ENCODE measurements at regions not wholly inside any gene's neighbourhood (a gene's known extent, or its start where the extent isn't known, plus 50 kb on each side); places are given as distances from the start of the nearest gene placed in this dataset.

GRCh38 chr17:71157297-71157696 lies 963.5 kb upstream of the SOX9 start:
- TF ChIP-seq CTCF (IDR thresholded peaks at IDR 0.05; ENCODE audit: insufficient read depth, low read length, poor library complexity, severe bottlenecking) = no peak
- DNase-seq (ENCODE audit: low read depth) = no peak

GRCh38 chr17:71158437-71158836 lies 962.4 kb upstream of the SOX9 start:
- Histone ChIP-seq H3K36me3 (ENCODE audit: control insufficient read depth, insufficient read depth, low read length) (no peaks in the 10 kb centered on the region), H3K4me3 (ENCODE audit: low read depth, low read length) (no peak overlapping the region), H3K27me3 (ENCODE audit: control insufficient read depth, insufficient read depth, low read length) (no peaks in the 10 kb centered on the region)
- TF ChIP-seq CTCF (IDR thresholded peaks at IDR 0.05; ENCODE audit: insufficient read depth, low read length, poor library complexity, severe bottlenecking) = no peak
- no peak for DNase-seq (ENCODE audit: low read depth)

More at GRCh38 chr17:71157297-71157696, 963.5 kb upstream of the SOX9 start:
- Histone ChIP-seq H3K36me3 (ENCODE audit: control insufficient read depth, insufficient read depth, low read length) (no peaks in the 10 kb centered on the region), H3K27me3 (ENCODE audit: control insufficient read depth, insufficient read depth, low read length) (no peaks in the 10 kb centered on the region), H3K4me3 (ENCODE audit: low read depth, low read length) (no peak overlapping the region)

DNA sequence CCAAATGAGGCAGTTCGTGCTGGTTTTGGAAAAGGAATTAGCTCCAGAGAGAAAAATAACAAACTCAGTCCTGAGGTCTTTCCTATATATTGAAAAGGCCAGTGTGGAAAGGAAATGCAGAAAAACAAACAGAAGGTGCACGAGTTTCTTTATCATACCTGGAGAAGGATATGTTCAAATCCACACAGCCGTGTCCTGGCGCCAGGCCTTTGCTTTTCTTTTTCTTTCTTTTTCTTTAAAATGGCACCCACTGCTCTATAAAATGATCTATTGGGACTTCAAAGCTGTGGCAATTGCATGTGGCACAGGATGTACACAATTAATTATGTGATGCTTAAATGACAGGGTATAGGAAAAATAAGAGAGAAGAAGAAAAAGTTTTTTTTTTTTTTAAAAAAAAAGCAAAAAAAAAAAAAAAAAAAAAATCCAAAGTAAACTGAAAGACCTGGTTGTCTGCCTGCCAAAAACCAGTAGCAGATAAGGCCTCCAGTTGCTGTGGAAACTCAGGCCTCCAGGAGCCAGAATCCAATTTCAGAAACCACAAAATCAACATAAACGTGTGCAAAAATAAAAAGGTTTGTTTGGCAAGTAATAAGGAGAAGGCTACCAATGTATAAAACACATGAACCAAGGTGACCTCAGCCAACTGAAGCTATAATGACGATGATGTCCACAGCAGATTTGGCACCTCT lies 957.6 kb upstream of the SOX9 start:
- H3K36me3 ChIP-seq (ENCODE audit: control insufficient read depth, insufficient read depth, low read length) = no peaks in the 10 kb centered on the region
- TF ChIP-seq CTCF (IDR thresholded peaks at IDR 0.05; ENCODE audit: insufficient read depth, low read length, poor library complexity, severe bottlenecking) = no peak
- H3K27me3 ChIP-seq (ENCODE audit: control insufficient read depth, insufficient read depth, low read length) = no peaks in the 10 kb centered on the region
- no peak overlapping the region for H3K4me3 ChIP-seq (ENCODE audit: low read depth, low read length)
- DNase-seq (ENCODE audit: low read depth) = no peak

DNA sequence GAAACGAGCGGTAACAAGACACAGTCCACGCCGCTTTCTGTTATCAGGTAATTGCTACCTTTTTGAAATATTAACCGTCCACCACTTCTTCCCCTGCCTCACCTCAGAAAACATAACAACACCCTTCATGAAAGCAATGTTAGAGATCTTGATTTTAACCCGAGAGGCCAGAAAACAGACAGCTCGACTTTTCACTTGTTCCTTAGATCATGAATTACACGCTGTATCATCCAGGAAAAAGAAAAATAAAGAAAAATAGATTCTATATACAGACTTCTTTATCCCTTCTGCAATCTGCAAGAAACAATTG lies 957.1 kb upstream of the SOX9 start:
- no peak for TF ChIP-seq CTCF (IDR thresholded peaks at IDR 0.05; ENCODE audit: insufficient read depth, low read length, poor library complexity, severe bottlenecking)
- H3K4me3 ChIP-seq (ENCODE audit: low read depth, low read length) = no peak overlapping the region
- H3K27me3 ChIP-seq (ENCODE audit: control insufficient read depth, insufficient read depth, low read length) = no peaks in the 10 kb centered on the region
- no peak for DNase-seq (ENCODE audit: low read depth)
- no peaks in the 10 kb centered on the region for H3K36me3 ChIP-seq (ENCODE audit: control insufficient read depth, insufficient read depth, low read length)

DNA sequence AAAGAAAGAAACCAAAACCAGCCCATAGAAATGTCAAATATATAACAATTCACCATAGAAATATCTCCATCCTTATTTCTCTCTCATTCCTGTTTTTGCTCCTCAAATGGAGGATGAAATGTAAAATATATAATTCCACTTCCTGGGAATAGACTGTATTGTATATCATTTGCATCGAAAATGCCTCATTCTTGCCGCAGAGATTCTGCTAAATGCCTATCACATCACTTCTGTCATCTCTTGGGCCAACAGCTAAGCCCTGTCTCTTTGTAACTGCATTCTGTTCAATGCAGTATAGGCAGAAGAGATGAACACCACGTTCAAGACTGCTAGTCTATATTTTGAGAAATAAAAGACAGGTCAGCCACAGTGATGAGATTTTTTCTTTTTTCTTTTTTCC lies 956.3 kb upstream of the SOX9 start:
- Histone ChIP-seq H3K4me3 (ENCODE audit: low read depth, low read length) (no peak overlapping the region), H3K36me3 (ENCODE audit: control insufficient read depth, insufficient read depth, low read length) (no peaks in the 10 kb centered on the region), H3K27me3 (ENCODE audit: control insufficient read depth, insufficient read depth, low read length) (no peaks in the 10 kb centered on the region)
- no peak for DNase-seq (ENCODE audit: low read depth)
- TF ChIP-seq CTCF (IDR thresholded peaks at IDR 0.05; ENCODE audit: insufficient read depth, low read length, poor library complexity, severe bottlenecking) = no peak

- Histone ChIP-seq H3K27me3 (ENCODE audit: control insufficient read depth, insufficient read depth, low read length) (no peaks in the 10 kb centered on the region), H3K4me3 (ENCODE audit: low read depth, low read length) (no peak overlapping the region), H3K36me3 (ENCODE audit: control insufficient read depth, insufficient read depth, low read length) (no peaks in the 10 kb centered on the region)
- TF ChIP-seq CTCF (IDR thresholded peaks at IDR 0.05; ENCODE audit: insufficient read depth, low read length, poor library complexity, severe bottlenecking) = no peak
- DNase-seq (ENCODE audit: low read depth) = no peak
Observed at GRCh38 chr17:71166311-71166710, 954.5 kb upstream of the SOX9 start.
